ENCODE measurements at regions not wholly inside any gene's neighbourhood (a gene's known extent, or its start where the extent isn't known, plus 50 kb on each side); places are given as distances from the start of the nearest gene placed in this dataset.

- DNase-seq (ENCODE audit: low read depth, low spot score): no peak
Observed at GRCh38 chr5:5954275-5954598, 424.1 kb downstream of the MED10 start.

- DNase-seq (ENCODE audit: low read depth, low spot score): no peak
Observed at GRCh38 chr5:5953584-5954274, 424.6 kb downstream of the MED10 start.

DNA sequence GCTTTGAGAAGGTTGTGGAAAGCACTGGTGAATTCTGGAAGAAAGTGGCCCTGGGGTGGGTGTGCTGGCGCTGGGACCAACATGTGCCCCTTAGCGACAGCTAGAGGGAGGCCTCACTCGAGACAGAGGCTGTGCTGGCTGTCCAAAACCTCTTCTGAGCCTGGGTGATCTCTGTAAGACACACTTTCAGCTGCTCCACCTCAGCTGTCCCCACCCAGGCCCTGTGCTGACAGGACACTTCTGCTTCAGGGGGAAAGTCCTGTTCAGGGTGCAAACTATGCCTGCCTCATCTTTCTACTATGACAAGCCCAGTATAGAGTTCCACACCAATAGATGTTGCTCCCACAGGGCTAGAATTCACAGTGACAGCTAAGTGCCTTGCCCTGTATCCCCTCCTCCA, 426.4 kb downstream of the MED10 start:
- no peak for DNase-seq (ENCODE audit: low read depth, low spot score)

- DNase-seq (ENCODE audit: low read depth, low spot score): no peak
Observed at GRCh38 chr5:5950658-5951057, 427.7 kb downstream of the MED10 start.

DNA sequence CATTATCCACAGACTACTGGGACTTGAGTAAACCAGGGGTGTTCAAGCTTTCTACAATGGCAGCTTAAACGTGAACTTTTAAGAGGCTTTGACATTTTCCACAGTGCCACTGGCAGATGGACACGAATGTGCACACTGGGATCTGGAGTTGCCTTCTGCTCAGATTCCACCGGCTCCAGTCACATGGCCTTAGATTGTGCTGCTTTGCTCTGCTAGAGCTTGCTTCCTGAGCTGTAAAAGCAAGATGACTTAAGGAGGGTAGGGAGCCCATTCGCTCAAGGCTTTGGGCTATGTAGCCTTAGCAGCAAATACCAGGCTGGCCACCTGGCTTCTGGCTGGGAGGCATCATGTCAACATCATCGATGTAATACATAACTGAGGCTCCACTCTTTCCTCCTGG, 436.9 kb downstream of the MED10 start:
- DNase-seq (ENCODE audit: low read depth, low spot score): no peak

GRCh38 chr5:5939759-5940370, 438.5 kb downstream of the MED10 start:
- no peak for DNase-seq (ENCODE audit: low read depth, low spot score)

DNA sequence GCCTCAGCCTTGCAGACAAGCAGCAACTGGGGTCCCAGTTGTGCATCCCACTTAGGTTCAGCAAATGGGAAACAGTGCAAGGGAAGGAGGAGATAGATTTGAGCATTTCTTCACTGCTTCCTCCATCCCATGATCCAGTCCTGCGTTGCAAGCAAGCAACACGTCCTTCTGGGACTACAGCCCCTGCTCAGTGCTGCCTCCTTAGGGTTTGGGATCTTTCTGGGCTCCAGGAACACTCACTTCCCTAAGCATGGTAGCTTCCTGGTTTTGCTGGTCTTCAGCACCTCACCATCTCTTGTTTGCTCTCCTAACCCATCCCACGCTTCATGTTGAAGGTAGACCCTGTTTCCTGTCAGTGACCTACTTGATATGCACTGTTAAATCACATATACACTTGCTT, 444.7 kb downstream of the MED10 start:
- no peak for DNase-seq (ENCODE audit: low read depth, low spot score)

DNA sequence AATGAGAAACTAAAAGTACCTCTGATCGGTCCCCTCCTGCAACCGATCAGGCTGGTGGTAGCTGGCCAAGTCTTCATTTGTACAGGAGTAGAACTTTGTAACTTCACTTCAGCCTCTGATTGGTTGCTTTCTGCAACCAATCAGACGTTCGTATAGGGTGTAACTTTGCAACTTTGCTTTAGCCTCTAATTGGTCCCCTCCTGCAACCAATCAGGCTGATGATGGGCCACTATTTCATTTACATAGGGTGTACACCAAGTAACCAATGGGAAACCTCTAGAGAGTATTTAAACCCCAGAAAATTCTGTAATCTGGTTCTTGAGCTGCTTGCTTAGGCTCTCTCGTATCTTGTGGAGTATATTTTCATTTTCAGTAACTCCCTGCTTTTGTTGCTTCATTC, 445.5 kb downstream of the MED10 start:
- DNase-seq (ENCODE audit: low read depth, low spot score): no peak

DNA sequence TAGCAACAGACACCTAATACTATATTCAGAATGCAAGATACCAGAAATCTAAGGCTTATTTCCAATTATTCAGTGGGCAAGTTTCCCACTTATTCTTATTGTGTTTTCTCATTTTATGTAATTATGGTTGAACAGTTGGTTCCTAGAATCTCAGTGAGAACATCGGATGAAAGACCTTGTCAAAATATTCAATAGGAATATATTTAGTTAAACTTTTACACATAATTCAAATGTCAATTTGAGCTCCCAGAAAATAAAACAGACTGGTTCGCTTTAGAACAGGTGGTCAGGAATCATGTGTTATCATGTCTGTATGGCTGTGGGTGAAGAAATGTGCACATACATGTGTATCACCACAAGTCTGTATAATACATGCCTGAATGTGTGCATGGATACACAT, 447.8 kb downstream of the MED10 start:
- DNase-seq (ENCODE audit: low read depth, low spot score): no peak

DNA sequence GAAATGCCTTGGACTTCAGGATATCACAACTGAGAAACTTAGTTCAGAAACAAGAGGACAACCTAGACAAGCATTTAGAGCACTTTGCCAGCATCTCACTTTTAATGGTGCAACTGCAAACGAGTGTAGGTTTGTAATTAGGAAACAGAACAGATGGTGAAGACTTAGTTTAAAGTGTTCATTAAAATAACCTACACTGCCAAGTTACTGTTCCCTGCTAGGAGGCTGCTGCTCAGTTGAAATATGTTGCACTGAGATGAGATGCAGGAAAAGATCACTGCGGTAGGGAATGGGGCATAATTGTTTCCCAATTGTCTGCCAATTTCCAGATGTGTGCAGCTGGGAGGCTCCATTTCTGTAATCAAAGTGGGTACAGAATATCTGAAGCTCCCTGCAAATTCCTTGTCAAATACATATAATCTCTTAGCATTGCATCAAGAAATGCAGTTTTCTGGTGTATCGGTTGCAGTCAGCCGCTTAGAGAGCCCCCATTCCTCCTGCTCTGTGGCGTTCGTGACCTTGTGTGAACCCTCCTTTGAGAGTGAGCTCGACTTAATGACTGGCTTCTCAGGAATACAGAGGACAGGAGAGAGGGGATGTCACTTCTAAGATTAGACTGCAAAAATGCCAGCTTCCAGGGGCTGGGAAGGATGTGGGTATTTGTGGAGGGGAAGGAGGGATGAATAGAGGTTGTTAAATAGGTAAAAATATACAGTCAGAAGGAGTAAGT, 448.9 kb downstream of the MED10 start:
- DNase-seq (ENCODE audit: low read depth, low spot score): no peak

GRCh38 chr5:5925191-5925590, 453.2 kb downstream of the MED10 start:
- DNase-seq (ENCODE audit: low read depth, low spot score): no peak

GRCh38 chr5:5919411-5919810, 458.9 kb downstream of the MED10 start:
- no peak for DNase-seq (ENCODE audit: low read depth, low spot score)

DNA sequence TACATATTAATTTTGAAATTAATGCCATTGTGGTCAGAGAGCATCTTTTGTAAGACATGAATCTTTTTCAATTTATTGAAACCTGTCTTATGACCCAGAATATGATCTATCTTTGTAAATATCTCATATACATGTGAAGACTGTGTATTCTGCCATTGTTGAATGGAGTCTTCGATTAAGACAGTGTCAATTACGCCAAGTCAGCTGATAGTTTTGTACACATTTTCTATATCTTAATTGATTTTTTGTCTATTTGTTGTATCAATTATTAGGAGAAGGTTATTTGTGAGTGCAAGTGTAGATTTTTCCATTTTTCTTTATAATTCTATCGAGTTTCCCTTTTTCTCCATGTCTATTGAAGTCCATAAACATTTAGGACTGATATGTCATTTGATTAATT, 471.6 kb downstream of the MED10 start:
- no peak for DNase-seq (ENCODE audit: low read depth, low spot score)

GRCh38 chr5:5905186-5905585, 473.2 kb downstream of the MED10 start:
- DNase-seq (ENCODE audit: low read depth, low spot score): no peak

DNA sequence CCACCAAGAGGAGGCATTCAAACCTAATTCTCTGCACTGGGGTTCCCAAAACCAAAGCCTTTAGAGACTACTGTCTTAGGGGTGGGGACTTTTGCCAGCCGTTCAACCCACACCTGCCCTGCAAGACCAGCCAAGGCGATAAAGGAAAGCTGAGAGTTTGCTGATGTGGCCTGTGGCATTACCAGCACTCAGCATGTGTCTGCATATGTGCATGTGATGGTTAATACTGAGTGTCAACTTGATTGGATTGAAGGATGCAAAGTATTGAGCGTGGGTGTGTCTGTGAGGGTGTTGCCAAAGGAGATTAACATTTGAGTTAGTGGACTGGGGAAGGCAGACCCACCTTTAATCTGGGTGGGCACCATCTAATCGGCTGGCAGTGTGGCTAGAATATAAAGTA, 474.2 kb downstream of the MED10 start:
- DNase-seq (ENCODE audit: low read depth, low spot score): no peak

DNA sequence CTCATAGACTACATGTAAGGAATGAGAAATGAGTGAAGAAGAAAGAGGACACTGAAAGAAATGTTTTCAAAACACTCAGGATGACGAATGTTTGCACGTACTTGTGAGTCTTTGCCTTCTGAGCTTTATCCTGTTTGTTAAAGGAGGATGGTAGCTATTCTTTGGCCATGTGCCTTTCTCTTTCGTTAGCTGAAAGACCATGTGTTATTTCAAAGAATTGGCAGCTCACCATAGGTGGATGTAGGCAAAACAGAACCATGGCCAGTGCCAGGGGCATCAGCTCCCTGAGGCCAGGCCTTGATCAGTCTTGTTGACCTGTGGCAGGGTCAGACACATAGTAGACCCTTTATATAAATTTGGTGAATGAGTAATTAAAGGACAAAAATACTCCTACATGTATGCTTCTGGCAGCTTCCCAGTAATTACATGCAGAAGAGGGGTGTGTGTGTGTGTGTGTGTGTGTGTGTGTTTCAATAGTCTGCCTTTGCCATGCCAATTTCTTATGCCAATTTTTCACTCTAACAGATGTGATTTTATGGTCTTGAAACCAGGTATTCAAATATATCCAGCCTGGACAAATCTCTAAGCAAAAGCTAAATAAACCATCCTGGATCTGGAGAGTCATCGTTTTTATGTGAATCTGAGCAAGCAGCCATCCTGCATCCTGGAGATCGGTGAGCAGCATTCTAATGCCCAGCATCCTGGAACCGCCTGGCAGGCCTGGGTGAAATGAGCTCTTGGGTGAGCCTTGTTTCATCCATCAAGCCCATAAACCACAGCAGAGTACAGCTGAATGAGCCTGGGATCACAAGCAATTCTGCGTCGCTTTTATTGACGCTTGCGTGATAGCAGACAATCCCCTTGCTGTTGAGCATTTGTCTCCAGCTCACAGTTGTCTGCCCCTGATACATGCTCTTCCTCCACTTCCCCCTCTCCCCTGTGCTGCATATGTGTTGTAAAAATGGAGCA, 475.4 kb downstream of the MED10 start:
- no peak for DNase-seq (ENCODE audit: low read depth, low spot score)

DNA sequence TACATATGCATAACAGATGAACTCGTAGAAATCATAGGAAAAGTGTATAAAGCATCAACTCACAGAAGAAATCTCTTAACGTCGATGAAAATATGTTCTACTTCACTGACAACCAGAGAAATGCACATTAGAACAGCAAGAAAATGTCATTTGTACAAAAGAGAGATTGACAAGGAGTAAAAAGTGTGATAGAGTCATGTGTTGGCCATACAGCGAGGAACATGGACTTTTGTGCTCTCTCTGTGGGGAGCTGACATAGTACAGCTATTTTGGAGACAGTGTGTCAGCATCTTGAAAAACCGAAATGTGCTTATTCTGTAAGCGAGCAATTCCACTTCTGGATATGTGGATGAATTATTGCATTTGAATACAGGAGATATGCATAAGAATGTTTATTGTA, 477.9 kb downstream of the ICE1 start:
- DNase-seq (ENCODE audit: low read depth, low spot score): no peak

DNA sequence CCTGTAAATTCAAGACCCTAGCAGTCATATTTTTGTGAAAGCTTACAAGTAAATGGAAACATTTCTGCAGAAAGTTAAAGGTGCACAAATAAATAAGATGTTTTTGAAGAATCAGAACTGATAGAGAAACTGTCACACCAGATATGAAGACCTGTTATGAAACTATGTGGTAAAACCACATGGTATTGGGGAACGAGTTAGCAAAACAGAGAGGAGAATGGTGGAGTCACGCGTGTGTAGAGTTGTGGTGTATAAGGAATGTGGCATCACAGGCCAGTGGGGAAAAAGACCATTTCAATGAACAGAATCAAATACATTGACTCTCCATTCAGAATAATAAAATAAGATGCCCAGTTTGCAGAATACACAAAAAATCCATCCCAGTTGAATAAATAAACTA, 477.2 kb downstream of the ICE1 start:
- DNase-seq (ENCODE audit: low read depth, low spot score): no peak

- no peak for DNase-seq (ENCODE audit: low read depth, low spot score)
Observed at GRCh38 chr5:5888284-5888683, 465.8 kb downstream of the ICE1 start.

DNA sequence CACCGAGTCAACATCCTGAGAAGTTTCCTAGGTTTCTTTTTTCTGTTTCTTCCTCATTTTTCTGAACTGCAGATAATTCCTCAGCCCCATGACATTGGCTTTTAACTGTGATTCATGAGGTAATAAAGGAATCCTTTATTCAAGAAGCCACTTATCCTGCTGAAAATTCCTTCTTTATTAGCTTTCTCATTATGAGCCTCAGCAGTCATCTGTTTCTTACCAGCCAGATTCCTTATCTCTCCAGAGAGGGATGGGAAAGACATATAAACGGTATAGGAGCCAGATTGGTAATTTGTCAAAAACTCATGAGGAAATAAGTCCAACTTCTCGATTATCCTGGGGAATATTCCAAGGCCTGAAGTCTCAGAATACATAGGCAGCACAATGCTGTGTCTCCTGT, 465.4 kb downstream of the ICE1 start:
- DNase-seq (ENCODE audit: low read depth, low spot score): no peak

DNA sequence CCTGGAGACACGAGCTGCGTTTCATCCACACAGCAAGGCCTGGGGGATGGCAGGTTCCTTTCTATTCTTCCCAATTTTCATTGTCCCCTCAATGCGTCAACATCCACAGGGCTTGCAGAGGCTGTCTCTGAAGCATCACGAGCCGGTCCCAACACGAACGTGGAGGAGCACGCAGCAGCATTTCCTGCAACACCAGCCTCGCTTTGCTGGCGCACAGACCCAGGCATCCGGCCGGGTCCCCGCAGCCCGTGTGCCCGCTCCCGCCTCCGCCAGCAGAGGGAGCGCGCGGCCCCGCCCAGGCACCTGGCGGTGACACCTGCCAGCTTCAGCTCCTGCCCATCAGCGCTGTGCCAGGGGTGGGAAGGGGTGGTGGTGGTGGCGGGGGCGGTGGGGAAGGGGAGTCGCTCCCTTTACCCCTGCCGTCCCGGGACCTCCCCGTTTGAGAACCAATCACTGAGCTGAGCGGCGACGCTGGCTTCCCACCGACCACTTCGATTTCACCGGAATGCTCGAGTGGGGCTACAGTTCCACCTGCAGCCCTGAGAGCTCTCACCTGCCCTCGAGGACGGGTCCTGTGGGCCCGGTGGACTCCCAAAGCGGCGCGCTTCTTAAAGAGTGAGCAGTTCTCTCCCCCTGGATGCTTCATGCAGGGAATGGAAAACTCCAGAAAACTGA, 464.5 kb downstream of the ICE1 start:
- peak; percentile 4 for DNase-seq (ENCODE audit: low read depth, low spot score)

GRCh38 chr5:5886353-5886752, 463.9 kb downstream of the ICE1 start:
- no peak for DNase-seq (ENCODE audit: low read depth, low spot score)
